Testis (tissue), 2 donors: ENCODE measurements at regions not wholly inside any gene's neighbourhood (a gene's known extent, or its start where the extent isn't known, plus 50 kb on each side); places are given as distances from the start of the nearest gene placed in this dataset.

Experiments used
- DNase-seq: peaks from one replicate; pipeline ENCODE4 v3.0.0-alpha.2; 2019
- H3K27ac ChIP-seq, 2 donors: fragments of 200-600 bp; sonication (generic); one replicate each; pipeline ENCODE4 v1.5.1; 2019
- H3K27me3 ChIP-seq: fragments of 200-600 bp; sonication (generic); one replicate; pipeline ENCODE4 v1.5.1; 2019
- H3K36me3 ChIP-seq: fragments of 200-600 bp; sonication (generic); one replicate; pipeline ENCODE4 v1.5.1; 2017; ENCODE audit warnings: low read depth; ENCODE audit errors: missing control alignments
- H3K4me1 ChIP-seq: fragments of 200-600 bp; sonication (generic); one replicate; pipeline ENCODE4 v1.5.1; 2019
- H3K4me3 ChIP-seq, 2 donors: fragments of 200-600 bp; sonication (generic); one replicate each; pipeline ENCODE4 v1.5.1; 2017 to 2019
- H3K9me3 ChIP-seq: fragments of 200-600 bp; sonication (generic); one replicate; pipeline ENCODE4 v1.5.1; 2017
- CTCF ChIP-seq, 3 experiments: fragments of 450-650 bp in 2 of 3; fragments of 200-600 bp in 1 of 3; sonication (generic) in 1 of 3; IDR thresholded peaks; one replicate each; pipeline ENCODE4 v1.5.1; 2016 to 2019; ENCODE audit warnings: antibody characterized with exemption in 3 of 3, mild to moderate bottlenecking in 2 of 3, moderate library complexity in 1 of 3
- POLR2A ChIP-seq: fragments of 450-650 bp; IDR thresholded peaks from one replicate; pipeline ENCODE4 v1.6.1; 2017; ENCODE audit warnings: antibody characterized with exemption, mild to moderate bottlenecking, moderate library complexity
- WGBS, 2 donors: methylation state at CpG; one replicate each; pipeline ENCODE4 v1.1.5; 2018; 5-methylcytosine and 5-hydroxymethylcytosine counted together
- intact Hi-C: fragments of 100-400 bp; cut with DNase I; formaldehyde crosslinking; loops from one replicate; pipeline ENCODE4 v1.15.1; 2023; ENCODE audit warnings: low total_unique reads

- Histone ChIP-seq H3K9me3 (no peaks in the 10 kb centered on the region), H3K27ac (no peak overlapping the region)
- 53% methylated on average over 1 of the region's 1 CpG for WGBS, 2 donors
Observed at GRCh38 chr17:20920815-20921199, 122.0 kb downstream of the USP22 start.

GRCh38 chr17:20922128-20922670 is 120.6 kb downstream of the USP22 start:
- WGBS, 2 donors = 92% methylated on average over 1 of the region's 1 CpG
- H3K4me3 ChIP-seq = no peak overlapping the region
- H3K27me3 ChIP-seq = no peaks in the 10 kb centered on the region
- no peak for DNase-seq
- H3K4me1 ChIP-seq = no peaks in the 10 kb centered on the region
- TF ChIP-seq CTCF (IDR thresholded peaks at IDR 0.05) (no peak), POLR2A (no peak)
- H3K27ac ChIP-seq = no peak overlapping the region
- no peaks in the 10 kb centered on the region for H3K9me3 ChIP-seq
- intact Hi-C loops = no loop called here
- no peaks in the 10 kb centered on the region for H3K36me3 ChIP-seq

More at GRCh38 chr17:20920815-20921199, 122.0 kb downstream of the USP22 start:
- H3K4me1 ChIP-seq = no peaks in the 10 kb centered on the region
- no peak for DNase-seq
- H3K36me3 ChIP-seq = no peaks in the 10 kb centered on the region
- H3K27me3 ChIP-seq = no peaks in the 10 kb centered on the region
- H3K4me3 ChIP-seq = no peak overlapping the region
- intact Hi-C loops = no loop called here
- TF ChIP-seq CTCF (IDR thresholded peaks at IDR 0.05) = no peak
- TF ChIP-seq POLR2A = no peak

- no peak overlapping the region for H3K4me3 ChIP-seq
- no peaks in the 10 kb centered on the region for H3K27me3 ChIP-seq
- TF ChIP-seq CTCF (IDR thresholded peaks at IDR 0.05) (no peak), POLR2A (no peak)
- H3K9me3 ChIP-seq = no peaks in the 10 kb centered on the region
- WGBS, 2 donors = 56 to 65% methylated on average over 5 of the region's 5 CpGs
- no peak for DNase-seq
- no peaks in the 10 kb centered on the region for H3K36me3 ChIP-seq
- intact Hi-C loops = no loop called here
- H3K4me1 ChIP-seq = no peaks in the 10 kb centered on the region
- no peak overlapping the region for H3K27ac ChIP-seq
Observed at GRCh38 chr17:20924306-20924705, 118.5 kb downstream of the USP22 start.

- TF ChIP-seq POLR2A (no peak), CTCF (IDR thresholded peaks at IDR 0.05) (no peak)
- Histone ChIP-seq H3K27me3 (no peaks in the 10 kb centered on the region), H3K4me3 (no peak overlapping the region), H3K4me1 (no peaks in the 10 kb centered on the region), H3K36me3 (no peaks in the 10 kb centered on the region), H3K27ac (no peak overlapping the region), H3K9me3 (no peaks in the 10 kb centered on the region)
- 90 to 91% methylated on average over 3 of the region's 3 CpGs for WGBS, 2 donors
- DNase-seq = no peak
- intact Hi-C loops = no loop called here
Observed at GRCh38 chr17:20925091-20925490, 117.7 kb downstream of the USP22 start.

- no peaks in the 10 kb centered on the region for H3K9me3 ChIP-seq
- no peaks in the 10 kb centered on the region for H3K36me3 ChIP-seq
- 63 to 71% methylated on average over 2 of the region's 2 CpGs for WGBS, 2 donors
- no peak for DNase-seq
- TF ChIP-seq CTCF (IDR thresholded peaks at IDR 0.05) (no peak), POLR2A (no peak)
- no peaks in the 10 kb centered on the region for H3K27me3 ChIP-seq
- H3K27ac ChIP-seq = no peak overlapping the region
- H3K4me1 ChIP-seq = no peaks in the 10 kb centered on the region
- intact Hi-C loops = no loop called here
- H3K4me3 ChIP-seq = no peak overlapping the region
Observed at GRCh38 chr17:20925954-20926353, 116.9 kb downstream of the USP22 start.
